Activated gamma-delta T cell treated with Interleukin-2 at 50 U/mL for 16 hours (primary cell): ENCODE measurements at regions not wholly inside any gene's neighbourhood (a gene's known extent, or its start where the extent isn't known, plus 50 kb on each side); places are given as distances from the start of the nearest gene placed in this dataset.
"Not testable (repeated sequence)": the region's sequence is repeated elsewhere in the genome, so short reads cannot be mapped to it uniquely, and the experiment has no call there.

Experiments used
- DNase-seq: peaks from one replicate; pipeline ENCODE4 v3.0.0-alpha.2; 2020

- DNase-seq, result no peak
Observed at GRCh38 chr9:30972654-30973053, 1411.8 kb upstream of the ACO1 start.

GRCh38 chr9:30977965-30978364 lies 1406.5 kb upstream of the ACO1 start:
- DNase-seq, result no peak

GRCh38 chr9:30982301-30982700 lies 1402.1 kb upstream of the ACO1 start:
- no peak for DNase-seq

- DNase-seq, result no peak
Observed at GRCh38 chr9:30995956-30996738, 1388.3 kb upstream of the ACO1 start.

- no peak for DNase-seq
Observed at GRCh38 chr9:30996761-30997160, 1387.7 kb upstream of the ACO1 start.

GRCh38 chr9:30997291-30997690 lies 1387.2 kb upstream of the ACO1 start:
- no peak for DNase-seq

GRCh38 chr9:31005086-31005665 lies 1379.3 kb upstream of the ACO1 start:
- DNase-seq, result no peak

- DNase-seq, result no peak
Observed at GRCh38 chr9:31013371-31013770, 1371.1 kb upstream of the ACO1 start.

- DNase-seq, result no peak
Observed at GRCh38 chr9:31023847-31024246, 1360.6 kb upstream of the ACO1 start.

GRCh38 chr9:31027678-31028077 lies 1356.8 kb upstream of the ACO1 start:
- DNase-seq, result no peak

- DNase-seq, result no peak
Observed at GRCh38 chr9:31028137-31028536, 1356.3 kb upstream of the ACO1 start.

- no peak for DNase-seq
Observed at GRCh38 chr9:31030741-31031202, 1353.7 kb upstream of the ACO1 start.

GRCh38 chr9:31032206-31032605 lies 1352.2 kb upstream of the ACO1 start:
- no peak for DNase-seq

GRCh38 chr9:31034311-31034710 lies 1350.1 kb upstream of the ACO1 start:
- no peak for DNase-seq

GRCh38 chr9:31040564-31040963 lies 1343.9 kb upstream of the ACO1 start:
- DNase-seq, result no peak

- DNase-seq, result no peak
Observed at GRCh38 chr9:31045810-31046209, 1338.6 kb upstream of the ACO1 start.

- not testable (repeated sequence) for DNase-seq
Observed at GRCh38 chr9:31061592-31061991, 1322.9 kb upstream of the ACO1 start.

- DNase-seq, result no peak
Observed at GRCh38 chr9:31065691-31066090, 1318.8 kb upstream of the ACO1 start.

GRCh38 chr9:31067418-31067817 lies 1317.0 kb upstream of the ACO1 start:
- DNase-seq, result no peak

- no peak for DNase-seq
Observed at GRCh38 chr9:31071606-31072286, 1312.7 kb upstream of the ACO1 start.

GRCh38 chr9:31078175-31078574 lies 1306.3 kb upstream of the ACO1 start:
- DNase-seq, result no peak

- no peak for DNase-seq
Observed at GRCh38 chr9:31084350-31084749, 1300.1 kb upstream of the ACO1 start.

- no peak for DNase-seq
Observed at GRCh38 chr9:31089549-31090221, 1294.8 kb upstream of the ACO1 start.

GRCh38 chr9:31100311-31100710 lies 1284.1 kb upstream of the ACO1 start:
- no peak for DNase-seq
